ENCODE measurements at regions not wholly inside any gene's neighbourhood (a gene's known extent, or its start where the extent isn't known, plus 50 kb on each side); places are given as distances from the start of the nearest gene placed in this dataset.
"Not testable (repeated sequence)": the region's sequence is repeated elsewhere in the genome, so short reads cannot be mapped to it uniquely, and the experiment has no call there.

DNA sequence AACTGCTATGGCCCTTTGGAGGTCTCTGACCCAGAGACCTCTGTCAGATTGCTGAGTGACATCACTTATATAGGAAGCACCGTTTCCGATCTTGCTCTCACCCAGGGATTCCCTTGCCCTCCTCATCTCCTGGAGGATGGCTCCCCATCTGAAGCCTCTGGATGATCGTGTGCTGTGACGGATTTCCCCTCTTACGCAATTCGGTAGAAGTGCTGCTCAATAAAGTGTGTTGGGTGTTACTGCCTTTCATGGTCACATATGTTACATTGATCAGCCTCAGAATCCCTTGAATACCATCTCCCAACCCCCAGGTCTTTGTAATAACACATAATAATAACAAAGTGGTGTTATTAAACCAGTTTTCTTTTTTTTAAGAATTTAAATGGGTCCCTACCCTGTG lies 107.3 kb upstream of the CLEC14A start:
- no peaks in the 10 kb centered on the region for H3K9me3 ChIP-seq (ENCODE audit: control insufficient read depth, low read length)
- H3K36me3 ChIP-seq (ENCODE audit: control insufficient read depth, insufficient read depth, low read length) = no peaks in the 10 kb centered on the region
- no peak overlapping the region for H3K9ac ChIP-seq (ENCODE audit: low read length)
- H3K4me3 ChIP-seq (ENCODE audit: low read length) = no peak overlapping the region
- no peaks in the 10 kb centered on the region for H3K27me3 ChIP-seq (ENCODE audit: control insufficient read depth, insufficient read depth, low read length)
- H3K4me1 ChIP-seq (ENCODE audit: control insufficient read depth, insufficient read depth, low read length) = no peaks in the 10 kb centered on the region

DNA sequence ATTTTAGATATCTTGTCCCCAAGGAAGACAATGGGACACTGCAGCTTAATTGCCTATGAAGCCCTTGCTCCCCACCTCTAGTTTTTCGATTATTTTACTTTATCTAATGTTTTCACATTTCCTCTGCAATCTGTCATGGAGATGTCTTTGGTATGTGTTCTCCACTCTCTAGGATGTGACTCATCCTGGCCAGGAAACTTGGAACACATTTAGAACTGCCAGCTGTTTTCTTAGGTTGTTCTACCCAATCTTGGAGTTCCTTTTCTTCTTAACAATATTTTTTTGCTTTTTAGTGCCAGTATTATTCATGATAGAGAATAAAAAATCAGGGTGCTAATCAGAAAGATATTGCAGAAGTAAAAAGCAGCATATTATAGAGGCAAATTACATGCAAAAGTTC lies 101.7 kb upstream of the CLEC14A start:
- no peaks in the 10 kb centered on the region for H3K4me1 ChIP-seq (ENCODE audit: control insufficient read depth, insufficient read depth, low read length)
- H3K36me3 ChIP-seq (ENCODE audit: control insufficient read depth, insufficient read depth, low read length) = no peaks in the 10 kb centered on the region
- H3K27me3 ChIP-seq (ENCODE audit: control insufficient read depth, insufficient read depth, low read length) = no peaks in the 10 kb centered on the region
- no peak overlapping the region for H3K4me3 ChIP-seq (ENCODE audit: low read length)
- H3K9ac ChIP-seq (ENCODE audit: low read length) = no peak overlapping the region
- H3K9me3 ChIP-seq (ENCODE audit: control insufficient read depth, low read length) = no peaks in the 10 kb centered on the region

DNA sequence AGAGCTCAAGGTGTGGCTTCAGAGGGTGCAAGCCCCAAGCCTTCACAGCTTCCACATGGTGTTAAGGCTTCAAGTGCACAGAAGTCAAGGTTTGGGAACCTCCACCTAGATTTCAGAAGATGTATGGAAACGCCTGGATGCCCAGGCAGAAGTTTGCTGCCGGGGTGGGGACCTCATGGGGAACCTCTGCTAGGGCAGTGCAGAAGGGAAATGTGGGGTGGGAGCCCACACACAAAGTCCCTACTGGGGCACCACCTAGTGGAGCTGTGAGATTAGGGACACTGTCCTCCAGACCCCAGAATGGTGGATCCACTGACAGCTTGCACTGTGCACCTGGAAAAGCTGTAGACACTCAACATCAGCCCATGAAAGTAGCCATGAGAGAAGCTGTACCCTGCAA lies 99.6 kb upstream of the CLEC14A start:
- not testable (repeated sequence) for H3K4me1 ChIP-seq (ENCODE audit: control insufficient read depth, insufficient read depth, low read length); H3K36me3 ChIP-seq (ENCODE audit: control insufficient read depth, insufficient read depth, low read length); H3K9ac ChIP-seq (ENCODE audit: low read length)

DNA sequence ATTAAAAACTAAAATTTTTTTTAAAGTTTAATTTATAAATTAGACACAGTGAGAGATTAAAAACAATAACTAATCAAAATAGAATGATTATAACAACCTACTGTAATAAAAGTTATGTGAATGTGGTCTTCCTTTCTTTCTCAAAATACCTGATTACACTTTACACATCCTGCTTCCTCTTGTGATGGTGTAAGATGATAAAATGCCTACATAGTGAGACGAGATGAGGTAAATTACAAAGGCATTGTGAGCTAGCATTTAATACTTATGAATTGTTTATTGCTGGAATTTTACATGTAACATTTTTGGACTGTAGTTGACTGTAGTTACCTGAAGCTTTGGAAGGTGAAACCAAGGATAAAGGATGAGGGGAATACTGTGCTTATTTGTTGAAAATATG lies 94.2 kb upstream of the CLEC14A start:
- no peaks in the 10 kb centered on the region for H3K36me3 ChIP-seq (ENCODE audit: control insufficient read depth, insufficient read depth, low read length)
- H3K9ac ChIP-seq (ENCODE audit: low read length) = no peak overlapping the region
- no peaks in the 10 kb centered on the region for H3K9me3 ChIP-seq (ENCODE audit: control insufficient read depth, low read length)
- H3K4me3 ChIP-seq (ENCODE audit: low read length) = no peak overlapping the region
- no peaks in the 10 kb centered on the region for H3K27me3 ChIP-seq (ENCODE audit: control insufficient read depth, insufficient read depth, low read length)
- H3K4me1 ChIP-seq (ENCODE audit: control insufficient read depth, insufficient read depth, low read length) = no peaks in the 10 kb centered on the region

More for the DNA sequence above, 99.6 kb upstream of the CLEC14A start:
- not testable (repeated sequence) for H3K9me3 ChIP-seq (ENCODE audit: control insufficient read depth, low read length); H3K27me3 ChIP-seq (ENCODE audit: control insufficient read depth, insufficient read depth, low read length); H3K4me3 ChIP-seq (ENCODE audit: low read length)

DNA sequence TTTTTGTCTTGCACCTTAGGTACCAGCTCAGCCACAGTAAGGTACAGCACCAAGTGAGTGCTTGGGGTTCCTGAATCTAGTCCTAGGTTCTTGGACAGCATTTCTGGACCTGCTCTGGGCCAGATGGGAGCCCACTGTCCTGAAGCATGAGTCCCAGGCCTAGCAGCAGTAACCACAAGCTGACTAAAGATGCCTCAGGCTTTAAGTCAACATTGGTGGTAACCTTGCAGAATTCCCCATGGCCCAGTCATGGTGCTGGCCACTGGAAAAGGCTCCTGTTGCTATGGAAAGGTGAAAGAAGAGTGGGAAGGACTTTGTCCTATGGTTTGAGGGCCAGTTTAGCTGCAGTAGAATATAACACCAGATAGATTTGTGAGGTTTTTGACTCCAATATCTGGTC lies 86.9 kb upstream of the CLEC14A start:
- H3K36me3 ChIP-seq (ENCODE audit: control insufficient read depth, insufficient read depth, low read length) = no peaks in the 10 kb centered on the region
- no peak overlapping the region for H3K9ac ChIP-seq (ENCODE audit: low read length)
- H3K4me3 ChIP-seq (ENCODE audit: low read length) = no peak overlapping the region
- H3K4me1 ChIP-seq (ENCODE audit: control insufficient read depth, insufficient read depth, low read length) = no peaks in the 10 kb centered on the region
- H3K27me3 ChIP-seq (ENCODE audit: control insufficient read depth, insufficient read depth, low read length) = no peaks in the 10 kb centered on the region
- no peaks in the 10 kb centered on the region for H3K9me3 ChIP-seq (ENCODE audit: control insufficient read depth, low read length)

DNA sequence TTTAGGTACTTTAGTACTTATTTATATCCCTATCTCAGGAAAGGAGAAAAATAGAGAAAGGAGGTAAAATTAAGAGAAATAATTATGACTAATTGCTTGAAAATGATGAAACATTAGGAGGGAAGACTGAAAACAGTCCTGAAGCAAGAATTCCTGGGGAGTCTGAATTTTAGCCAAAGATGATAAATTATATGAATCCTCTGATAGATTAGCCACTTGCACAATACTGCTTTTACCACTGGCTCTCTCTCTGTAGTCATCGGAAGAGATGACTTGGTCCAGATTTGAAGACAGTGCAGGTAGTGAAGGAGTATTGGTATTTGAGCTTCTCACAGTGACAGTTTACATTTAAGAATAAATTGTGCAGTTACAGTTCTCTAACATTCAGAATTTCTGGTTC lies 83.8 kb upstream of the CLEC14A start:
- Histone ChIP-seq H3K4me3 (ENCODE audit: low read length) (no peak overlapping the region), H3K36me3 (ENCODE audit: control insufficient read depth, insufficient read depth, low read length) (no peaks in the 10 kb centered on the region), H3K27me3 (ENCODE audit: control insufficient read depth, insufficient read depth, low read length) (no peaks in the 10 kb centered on the region), H3K9me3 (ENCODE audit: control insufficient read depth, low read length) (no peaks in the 10 kb centered on the region), H3K9ac (ENCODE audit: low read length) (no peak overlapping the region), H3K4me1 (ENCODE audit: control insufficient read depth, insufficient read depth, low read length) (no peaks in the 10 kb centered on the region)

DNA sequence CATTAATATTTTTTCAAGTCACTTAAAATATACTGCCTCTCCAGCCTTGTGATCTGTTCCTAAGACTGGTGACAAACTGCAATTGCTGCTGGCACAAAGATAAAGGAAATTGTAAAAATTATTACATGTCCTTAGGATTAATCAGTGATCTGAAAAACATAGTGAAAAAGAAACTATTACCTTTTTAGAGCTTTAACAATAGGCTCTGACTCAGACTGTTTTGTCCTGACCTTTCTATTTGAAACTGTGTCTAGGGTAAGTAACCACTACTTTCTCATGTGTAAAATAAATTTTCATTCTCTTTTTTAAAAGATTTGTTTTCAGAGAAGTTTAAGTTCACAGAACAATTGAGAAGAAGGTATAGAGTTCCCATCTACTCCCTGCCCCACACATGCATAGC lies 80.4 kb upstream of the CLEC14A start:
- no peaks in the 10 kb centered on the region for H3K4me1 ChIP-seq (ENCODE audit: control insufficient read depth, insufficient read depth, low read length)
- no peak overlapping the region for H3K4me3 ChIP-seq (ENCODE audit: low read length)
- no peak overlapping the region for H3K9ac ChIP-seq (ENCODE audit: low read length)
- H3K27me3 ChIP-seq (ENCODE audit: control insufficient read depth, insufficient read depth, low read length) = no peaks in the 10 kb centered on the region
- H3K36me3 ChIP-seq (ENCODE audit: control insufficient read depth, insufficient read depth, low read length) = no peaks in the 10 kb centered on the region
- H3K9me3 ChIP-seq (ENCODE audit: control insufficient read depth, low read length) = no peaks in the 10 kb centered on the region

DNA sequence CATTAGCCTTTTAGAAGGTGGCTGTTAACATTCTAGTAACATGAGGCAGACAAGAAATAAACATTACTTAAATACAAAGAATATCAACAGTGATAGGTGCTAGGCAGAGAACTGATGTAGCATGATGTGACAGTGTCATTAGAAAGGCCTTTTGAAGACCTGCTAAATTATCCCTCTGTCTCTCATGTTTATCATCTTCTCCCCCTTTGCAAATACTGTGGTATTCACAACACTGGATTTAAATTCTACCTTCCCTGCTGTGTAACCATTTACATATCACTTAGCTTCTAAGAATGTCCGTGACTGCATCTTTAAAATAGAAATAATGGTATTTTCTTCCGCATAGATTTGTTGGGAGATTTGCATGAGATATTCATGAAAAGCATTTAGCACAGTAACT lies 74.4 kb upstream of the CLEC14A start:
- Histone ChIP-seq H3K9me3 (ENCODE audit: control insufficient read depth, low read length) (no peaks in the 10 kb centered on the region), H3K36me3 (ENCODE audit: control insufficient read depth, insufficient read depth, low read length) (no peaks in the 10 kb centered on the region), H3K9ac (ENCODE audit: low read length) (no peak overlapping the region), H3K4me3 (ENCODE audit: low read length) (no peak overlapping the region), H3K4me1 (ENCODE audit: control insufficient read depth, insufficient read depth, low read length) (no peaks in the 10 kb centered on the region), H3K27me3 (ENCODE audit: control insufficient read depth, insufficient read depth, low read length) (no peaks in the 10 kb centered on the region)

DNA sequence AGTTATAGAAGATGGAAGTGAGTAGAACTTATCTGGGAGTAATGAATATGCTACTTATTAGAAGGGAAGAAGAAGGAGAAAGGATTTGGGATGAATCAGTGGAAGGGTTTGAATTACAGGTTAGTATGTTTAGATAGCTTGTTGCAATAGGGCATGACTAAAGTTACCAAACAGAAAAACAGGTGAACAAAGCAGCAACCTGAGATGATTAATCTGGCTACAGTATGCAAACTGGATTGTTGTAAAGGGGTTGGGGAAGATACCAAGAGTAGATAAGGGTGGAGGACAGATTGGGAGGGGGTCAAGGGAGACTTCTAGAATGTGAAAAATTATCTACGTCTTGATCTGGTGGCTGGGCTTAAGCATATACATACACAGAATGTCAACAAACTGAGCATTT lies 73.4 kb upstream of the CLEC14A start:
- no peak overlapping the region for H3K9ac ChIP-seq (ENCODE audit: low read length)
- H3K4me1 ChIP-seq (ENCODE audit: control insufficient read depth, insufficient read depth, low read length) = no peaks in the 10 kb centered on the region
- H3K27me3 ChIP-seq (ENCODE audit: control insufficient read depth, insufficient read depth, low read length) = no peaks in the 10 kb centered on the region
- H3K4me3 ChIP-seq (ENCODE audit: low read length) = no peak overlapping the region
- no peaks in the 10 kb centered on the region for H3K36me3 ChIP-seq (ENCODE audit: control insufficient read depth, insufficient read depth, low read length)
- no peaks in the 10 kb centered on the region for H3K9me3 ChIP-seq (ENCODE audit: control insufficient read depth, low read length)

DNA sequence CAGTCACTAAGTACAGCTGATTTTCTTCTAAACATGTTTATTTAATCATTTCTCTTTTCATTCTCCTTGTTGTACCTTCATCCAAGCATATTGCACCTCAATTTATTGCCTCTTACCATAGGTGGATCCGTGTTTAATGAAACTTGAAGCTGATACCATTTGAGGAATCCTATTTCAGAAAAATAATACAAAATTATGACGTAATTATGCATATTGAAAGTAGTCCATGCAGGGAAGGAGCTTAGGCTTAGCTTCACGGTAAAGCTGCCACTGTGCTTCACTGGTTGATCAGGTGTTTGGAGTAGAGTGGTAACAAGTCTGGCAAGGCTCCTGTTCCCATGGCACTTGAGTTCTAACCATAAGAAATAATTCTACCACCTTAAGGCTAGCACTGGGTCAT lies 61.0 kb upstream of the CLEC14A start:
- H3K4me3 ChIP-seq (ENCODE audit: low read length) = no peak overlapping the region
- no peaks in the 10 kb centered on the region for H3K27me3 ChIP-seq (ENCODE audit: control insufficient read depth, insufficient read depth, low read length)
- H3K4me1 ChIP-seq (ENCODE audit: control insufficient read depth, insufficient read depth, low read length) = no peaks in the 10 kb centered on the region
- H3K9me3 ChIP-seq (ENCODE audit: control insufficient read depth, low read length) = no peaks in the 10 kb centered on the region
- H3K9ac ChIP-seq (ENCODE audit: low read length) = no peak overlapping the region
- no peaks in the 10 kb centered on the region for H3K36me3 ChIP-seq (ENCODE audit: control insufficient read depth, insufficient read depth, low read length)

DNA sequence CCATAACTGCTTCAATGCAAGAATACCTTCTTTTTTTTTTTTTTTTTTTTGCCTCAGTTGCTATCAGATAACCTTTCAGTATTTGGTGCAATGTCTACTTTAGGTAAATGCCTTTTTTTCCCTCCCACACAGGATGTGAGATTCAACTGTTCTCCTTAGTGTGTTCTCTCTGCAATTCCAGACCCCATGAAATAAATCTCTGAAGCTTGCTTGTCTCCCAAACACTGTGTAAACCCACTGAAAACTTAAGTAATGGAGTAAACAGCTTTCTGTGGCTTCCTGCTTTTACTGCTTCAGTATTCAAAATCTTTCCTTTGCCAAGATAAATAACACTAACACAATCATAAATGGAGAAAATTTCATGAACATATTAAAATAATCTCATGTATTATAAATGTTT lies 55.8 kb upstream of the CLEC14A start:
- Histone ChIP-seq H3K9me3 (ENCODE audit: control insufficient read depth, low read length) (no peaks in the 10 kb centered on the region), H3K4me3 (ENCODE audit: low read length) (no peak overlapping the region), H3K36me3 (ENCODE audit: control insufficient read depth, insufficient read depth, low read length) (no peaks in the 10 kb centered on the region), H3K9ac (ENCODE audit: low read length) (no peak overlapping the region), H3K4me1 (ENCODE audit: control insufficient read depth, insufficient read depth, low read length) (no peaks in the 10 kb centered on the region), H3K27me3 (ENCODE audit: control insufficient read depth, insufficient read depth, low read length) (no peaks in the 10 kb centered on the region)

DNA sequence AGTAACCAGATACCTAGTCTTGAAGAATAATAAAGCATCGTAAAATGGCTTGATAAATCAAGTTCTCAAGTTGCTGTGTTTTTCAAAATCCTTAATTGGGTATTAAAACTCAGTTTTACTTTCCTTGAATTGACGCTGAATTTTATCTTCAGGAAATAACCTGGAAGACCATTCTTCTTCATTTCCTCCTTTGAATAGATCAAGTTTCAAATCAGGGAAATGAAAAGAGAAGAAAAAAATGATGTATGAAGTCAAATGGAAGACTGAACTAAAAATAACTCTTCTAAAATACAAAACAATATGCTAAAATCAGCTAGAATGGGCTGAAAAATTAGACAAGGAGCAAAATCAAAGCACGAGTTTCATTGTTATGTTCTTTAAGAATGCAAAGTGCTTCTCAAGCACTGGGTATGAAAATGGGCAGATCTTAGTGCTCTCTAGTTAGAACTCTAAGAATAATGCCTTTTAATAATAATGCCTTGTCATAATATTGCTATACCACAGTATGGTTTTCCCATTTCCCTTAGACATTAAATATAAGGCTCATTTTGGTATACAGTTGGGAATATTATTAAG lies 54.6 kb upstream of the CLEC14A start:
- H3K4me1 ChIP-seq (ENCODE audit: control insufficient read depth, insufficient read depth, low read length) = no peaks in the 10 kb centered on the region
- no peaks in the 10 kb centered on the region for H3K36me3 ChIP-seq (ENCODE audit: control insufficient read depth, insufficient read depth, low read length)
- no peaks in the 10 kb centered on the region for H3K9me3 ChIP-seq (ENCODE audit: control insufficient read depth, low read length)
- H3K27me3 ChIP-seq (ENCODE audit: control insufficient read depth, insufficient read depth, low read length) = no peaks in the 10 kb centered on the region
- H3K4me3 ChIP-seq (ENCODE audit: low read length) = no peak overlapping the region
- no peak overlapping the region for H3K9ac ChIP-seq (ENCODE audit: low read length)

DNA sequence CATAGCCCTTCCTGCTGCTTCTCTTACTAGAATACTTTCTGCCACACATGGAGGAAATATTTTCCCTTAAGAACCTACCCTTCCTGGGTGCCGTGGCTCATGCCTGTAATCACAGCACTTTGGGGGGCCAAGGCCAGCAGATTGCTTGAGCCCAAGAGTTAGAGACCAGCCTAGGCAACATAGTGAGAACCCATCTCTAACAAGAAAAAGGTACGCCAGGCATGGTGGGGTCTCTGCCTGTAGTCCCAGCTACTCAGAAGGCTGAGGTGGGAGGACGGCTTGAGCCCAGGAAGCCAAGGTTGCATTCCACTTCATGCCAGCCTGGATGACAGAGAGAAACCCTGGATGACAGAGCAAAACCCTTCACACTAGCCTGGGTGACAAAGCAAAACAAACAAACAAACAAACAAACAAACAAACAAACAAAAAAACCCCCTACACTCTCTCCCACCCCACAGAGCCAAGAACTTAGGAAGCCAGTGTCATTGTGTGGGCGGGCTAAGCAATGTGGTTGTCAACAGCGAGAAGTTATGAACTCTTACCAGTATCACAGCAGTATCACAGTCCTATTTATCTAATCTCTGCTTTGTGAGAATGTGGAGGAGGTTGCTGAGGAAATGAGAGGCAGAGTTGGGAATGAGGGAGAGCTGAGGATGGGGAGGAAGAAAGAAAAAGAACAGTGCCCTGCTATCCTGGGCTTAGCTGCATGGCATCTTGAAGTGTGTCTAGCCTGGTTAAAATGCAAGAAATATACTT lies 53.8 kb upstream of the CLEC14A start:
- H3K36me3 ChIP-seq (ENCODE audit: control insufficient read depth, insufficient read depth, low read length) = no peaks in the 10 kb centered on the region
- H3K9ac ChIP-seq (ENCODE audit: low read length) = no peak overlapping the region
- no peaks in the 10 kb centered on the region for H3K4me1 ChIP-seq (ENCODE audit: control insufficient read depth, insufficient read depth, low read length)
- H3K4me3 ChIP-seq (ENCODE audit: low read length) = no peak overlapping the region
- no peaks in the 10 kb centered on the region for H3K27me3 ChIP-seq (ENCODE audit: control insufficient read depth, insufficient read depth, low read length)
- no peaks in the 10 kb centered on the region for H3K9me3 ChIP-seq (ENCODE audit: control insufficient read depth, low read length)
